ENCODE measurements at regions not wholly inside any gene's neighbourhood (a gene's known extent, or its start where the extent isn't known, plus 50 kb on each side); places are given as distances from the start of the nearest gene placed in this dataset.

DNA sequence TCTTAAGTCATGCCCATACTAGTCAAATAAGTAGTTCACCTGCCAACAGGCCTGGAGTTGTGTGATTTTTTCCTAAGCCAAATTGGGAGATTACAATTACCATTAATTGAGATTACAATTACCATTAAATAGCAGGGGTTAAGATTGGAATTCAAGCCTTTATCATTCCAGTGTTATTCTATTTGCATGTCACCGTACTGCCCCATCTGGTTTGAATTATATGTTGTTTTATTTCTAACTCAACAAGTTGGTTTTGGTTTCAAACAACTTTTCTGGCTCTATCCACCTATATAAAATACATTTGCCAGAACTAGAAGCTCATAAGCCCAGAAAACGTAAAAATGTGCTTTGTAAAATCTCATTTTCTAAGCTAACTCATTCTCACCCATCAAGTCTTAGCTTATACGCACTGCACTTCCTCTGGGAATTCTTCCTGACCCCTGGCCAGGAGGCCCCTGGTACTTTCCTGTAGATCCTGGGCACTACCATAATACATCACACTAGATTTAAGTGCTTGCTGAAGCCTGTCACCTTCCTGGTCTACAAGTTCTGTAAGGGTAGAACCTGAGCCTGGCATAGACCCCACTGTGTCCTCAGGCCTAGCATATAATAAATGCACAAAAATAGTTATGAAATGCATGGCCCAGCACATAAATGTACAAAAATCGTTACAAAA, 242.0 kb upstream of the TRPM3 start:
- Histone ChIP-seq H3K27ac (no peak overlapping the region), H3K36me3 (no peaks in the 10 kb centered on the region), H3K4me3 (no peak overlapping the region), H3K9me3 (no peaks in the 10 kb centered on the region), H3K4me1 (no peaks in the 10 kb centered on the region), H3K27me3 (no peaks in the 10 kb centered on the region)
- TF ChIP-seq, protein P1, sequence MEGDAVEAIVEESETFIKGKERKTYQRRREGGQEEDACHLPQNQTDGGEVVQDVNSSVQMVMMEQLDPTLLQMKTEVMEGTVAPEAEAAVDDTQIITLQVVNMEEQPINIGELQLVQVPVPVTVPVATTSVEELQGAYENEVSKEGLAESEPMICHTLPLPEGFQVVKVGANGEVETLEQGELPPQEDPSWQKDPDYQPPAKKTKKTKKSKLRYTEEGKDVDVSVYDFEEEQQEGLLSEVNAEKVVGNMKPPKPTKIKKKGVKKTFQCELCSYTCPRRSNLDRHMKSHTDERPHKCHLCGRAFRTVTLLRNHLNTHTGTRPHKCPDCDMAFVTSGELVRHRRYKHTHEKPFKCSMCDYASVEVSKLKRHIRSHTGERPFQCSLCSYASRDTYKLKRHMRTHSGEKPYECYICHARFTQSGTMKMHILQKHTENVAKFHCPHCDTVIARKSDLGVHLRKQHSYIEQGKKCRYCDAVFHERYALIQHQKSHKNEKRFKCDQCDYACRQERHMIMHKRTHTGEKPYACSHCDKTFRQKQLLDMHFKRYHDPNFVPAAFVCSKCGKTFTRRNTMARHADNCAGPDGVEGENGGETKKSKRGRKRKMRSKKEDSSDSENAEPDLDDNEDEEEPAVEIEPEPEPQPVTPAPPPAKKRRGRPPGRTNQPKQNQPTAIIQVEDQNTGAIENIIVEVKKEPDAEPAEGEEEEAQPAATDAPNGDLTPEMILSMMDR (IDR thresholded peaks at IDR 0.05): no peak
- intact Hi-C loops (cut with DNase I): no loop called here
- 79 to 85% methylated on average over 4 of the region's 4 CpGs for WGBS, 2 donors
- DNase-seq: no peak
- ATAC-seq: no peak

DNA sequence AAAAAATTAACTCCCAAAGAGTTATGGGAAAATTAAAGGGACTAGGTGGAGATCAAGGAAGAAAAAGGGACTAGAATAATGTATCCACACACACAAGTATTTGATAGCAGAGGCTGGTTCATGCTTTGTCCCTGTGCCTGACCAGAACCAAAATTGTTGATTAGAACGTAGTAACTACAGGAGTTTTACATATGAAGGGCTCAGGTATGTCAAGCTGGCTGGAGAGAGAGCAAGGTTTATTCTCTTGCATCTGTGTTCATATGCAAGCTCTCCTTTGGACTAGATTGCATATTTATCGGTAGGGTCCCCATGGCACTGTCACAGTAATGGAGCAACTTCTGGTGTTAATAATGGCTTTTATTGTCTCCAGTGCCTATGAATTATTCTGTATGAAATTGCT, 239.9 kb upstream of the TRPM3 start:
- ATAC-seq (no peak), DNase-seq (no peak)
- Histone ChIP-seq H3K9me3 (no peaks in the 10 kb centered on the region), H3K27me3 (no peaks in the 10 kb centered on the region), H3K36me3 (no peaks in the 10 kb centered on the region), H3K27ac (no peak overlapping the region), H3K4me3 (no peak overlapping the region), H3K4me1 (no peaks in the 10 kb centered on the region)
- intact Hi-C loops (cut with DNase I): no loop called here
- TF ChIP-seq, protein P1 (IDR thresholded peaks at IDR 0.05): no peak
- 75 to 76% methylated on average over 2 of the region's 2 CpGs for WGBS, 2 donors

DNA sequence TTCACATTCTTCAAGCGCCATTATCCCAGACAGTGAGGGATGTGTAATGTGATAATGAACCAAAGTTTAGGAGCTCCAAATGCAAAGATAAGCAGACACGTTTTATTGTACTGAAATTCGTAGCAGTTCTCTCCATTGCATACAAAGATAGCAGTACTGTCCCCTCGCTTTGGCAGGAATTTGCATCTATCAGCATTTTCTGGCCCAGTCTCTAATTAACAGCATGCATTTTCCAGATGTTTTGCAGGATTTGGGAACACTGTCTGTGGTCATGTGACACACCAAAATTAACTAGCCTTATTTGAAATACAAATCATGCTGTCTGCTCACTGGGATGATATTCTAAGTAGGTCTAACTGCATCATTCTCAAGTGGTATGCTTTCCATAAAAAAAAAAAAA, 235.9 kb upstream of the TRPM3 start:
- Histone ChIP-seq H3K4me3 (no peak overlapping the region), H3K27me3 (no peaks in the 10 kb centered on the region), H3K27ac (no peak overlapping the region), H3K36me3 (no peaks in the 10 kb centered on the region), H3K4me1 (no peaks in the 10 kb centered on the region), H3K9me3 (no peaks in the 10 kb centered on the region)
- WGBS, 2 donors: 32 to 35% methylated on average over 4 of the region's 4 CpGs
- intact Hi-C loops (cut with DNase I): no loop called here
- no peak for DNase-seq
- ATAC-seq: no peak
- TF ChIP-seq, protein P1 (IDR thresholded peaks at IDR 0.05): no peak

DNA sequence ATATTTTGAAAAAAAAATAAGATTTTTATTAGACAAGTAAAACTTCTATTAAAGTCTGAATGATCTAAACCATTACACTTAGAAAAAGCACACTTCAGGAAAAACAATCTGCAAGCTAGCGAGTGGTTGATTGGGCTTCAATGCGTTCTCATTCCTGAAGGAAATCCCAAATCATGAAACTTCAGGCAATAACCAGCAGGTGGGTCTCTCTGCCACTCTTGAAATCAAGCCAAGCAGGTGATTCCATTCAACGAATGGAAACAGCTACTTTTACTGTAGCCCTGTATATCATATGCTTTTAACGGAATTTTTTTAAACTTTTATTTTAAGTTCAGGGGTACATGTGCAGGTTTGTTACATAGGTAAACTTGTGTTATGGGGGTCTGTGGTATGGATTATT, 234.5 kb upstream of the TRPM3 start:
- Histone ChIP-seq H3K4me1 (no peaks in the 10 kb centered on the region), H3K9me3 (no peaks in the 10 kb centered on the region), H3K36me3 (no peaks in the 10 kb centered on the region), H3K4me3 (no peak overlapping the region), H3K27ac (no peak overlapping the region), H3K27me3 (no peaks in the 10 kb centered on the region)
- WGBS, 2 donors: 67 to 78% methylated on average over 4 of the region's 4 CpGs
- ATAC-seq (no peak), DNase-seq (no peak)
- TF ChIP-seq, protein P1 (IDR thresholded peaks at IDR 0.05): no peak
- intact Hi-C loops (cut with DNase I): no loop called here
